NCI-H1694 treated with DMSO at 0.1 percent for 48 hours (cell line): ENCODE measurements at regions not wholly inside any gene's neighbourhood (a gene's known extent, or its start where the extent isn't known, plus 50 kb on each side); places are given as distances from the start of the nearest gene placed in this dataset.
"Not testable (repeated sequence)": the region's sequence is repeated elsewhere in the genome, so short reads cannot be mapped to it uniquely, and the experiment has no call there.

Source experiments
- DNase-seq: peaks from one replicate; lab custom pipeline; 2025; lab: John Stamatoyannopoulos, UW

DNA sequence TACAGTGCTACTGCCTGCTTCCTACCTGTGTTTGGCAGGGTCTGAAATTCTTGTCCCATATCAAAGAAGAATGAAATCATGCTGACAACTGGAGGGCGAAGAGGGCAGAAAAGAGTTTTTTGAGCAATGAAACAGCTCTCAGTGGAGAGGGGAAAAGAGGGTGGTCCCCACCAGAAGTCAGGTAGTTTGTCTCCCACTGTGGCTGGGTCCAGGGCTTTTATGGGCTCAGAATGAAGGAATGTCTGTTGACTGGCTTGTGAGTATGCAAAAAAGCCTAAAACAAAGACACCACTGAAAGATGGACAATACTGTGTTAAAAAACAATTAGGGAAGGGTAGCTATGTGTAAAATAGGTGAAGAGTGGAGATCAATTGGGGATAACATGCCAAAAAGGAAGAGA is 115.0 kb downstream of the ADAM29 start:
- DNase-seq, result no peak

DNA sequence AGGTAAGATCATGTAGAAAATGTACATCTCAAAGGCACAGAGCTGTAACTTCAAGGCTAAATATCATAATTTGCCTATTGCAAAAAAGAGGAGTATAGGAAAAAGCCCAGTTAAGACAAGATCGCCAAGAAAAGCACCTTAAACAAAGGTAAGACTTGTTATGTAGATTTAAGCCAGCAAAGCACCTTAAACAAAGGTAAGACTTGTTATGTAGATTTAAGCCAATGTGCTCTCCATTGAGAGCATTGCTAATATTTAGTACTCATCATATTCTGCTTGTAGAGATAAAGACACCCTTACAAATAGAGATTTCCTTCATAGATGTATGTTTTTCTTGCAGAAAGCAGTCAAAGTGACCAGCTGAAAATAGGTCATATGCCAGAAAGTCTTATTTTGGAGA is 115.8 kb downstream of the ADAM29 start:
- no peak for DNase-seq

DNA sequence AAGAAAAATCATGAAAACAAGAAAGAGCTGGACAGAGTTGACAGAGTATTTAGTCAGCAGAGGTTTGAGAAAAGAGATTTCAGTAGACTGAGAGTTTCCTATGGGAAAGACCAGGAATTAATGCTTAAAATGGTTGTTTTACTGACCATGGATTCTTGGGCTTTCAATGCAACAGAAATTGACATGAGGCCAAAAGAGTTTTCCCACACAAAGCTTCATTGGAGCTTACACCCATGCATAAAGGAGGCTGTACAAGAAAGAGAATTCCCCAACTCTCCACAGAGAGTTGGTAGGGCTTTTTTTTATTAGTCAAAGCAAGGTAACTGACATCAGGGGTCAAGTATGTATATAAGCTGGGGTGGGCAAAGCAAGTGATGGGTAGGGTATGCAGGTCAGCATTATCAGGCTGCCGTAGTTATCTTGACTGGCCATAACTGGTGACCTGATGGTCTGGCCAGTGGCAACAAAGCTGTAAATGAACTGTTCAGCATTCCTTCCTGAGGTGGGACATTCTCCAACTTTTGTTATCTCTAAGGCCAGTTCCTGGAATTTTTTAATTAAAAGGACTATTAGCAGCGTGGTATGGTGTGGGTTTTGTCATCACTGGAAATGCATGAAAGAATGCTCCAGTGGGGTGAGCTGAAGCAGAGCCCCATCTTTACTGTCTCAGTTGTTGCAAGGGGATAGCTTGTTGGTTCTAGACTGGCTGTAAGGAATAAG is 117.0 kb downstream of the ADAM29 start:
- no peak for DNase-seq

- no peak for DNase-seq
Observed at GRCh38 chr4:175035905-175036304, 117.7 kb downstream of the ADAM29 start.

- no peak for DNase-seq
Observed at GRCh38 chr4:175048111-175048784, 130.1 kb downstream of the ADAM29 start.

- no peak for DNase-seq
Observed at GRCh38 chr4:175048906-175049305, 130.7 kb downstream of the ADAM29 start.

GRCh38 chr4:175051974-175052373 is 133.8 kb downstream of the ADAM29 start:
- DNase-seq, result no peak

DNA sequence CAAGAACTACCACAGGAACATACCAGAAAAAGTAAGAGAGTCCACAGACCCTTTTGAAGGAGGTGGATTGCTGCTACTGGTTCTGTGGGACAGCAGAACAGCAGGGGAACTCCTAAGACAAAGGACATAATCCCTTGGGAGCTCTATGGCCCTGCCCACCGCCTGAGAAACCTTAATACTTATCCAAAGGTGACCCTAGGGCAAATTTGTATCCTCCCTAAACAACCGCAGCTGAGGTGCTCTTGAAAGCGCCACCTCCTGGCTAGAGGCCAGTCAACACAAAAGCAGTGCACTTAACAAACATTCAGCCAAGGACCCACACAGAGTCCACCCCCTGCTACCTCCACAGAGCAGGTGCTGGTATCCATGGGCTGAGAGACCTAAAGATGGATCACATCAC is 136.8 kb downstream of the ADAM29 start:
- DNase-seq, result no peak

DNA sequence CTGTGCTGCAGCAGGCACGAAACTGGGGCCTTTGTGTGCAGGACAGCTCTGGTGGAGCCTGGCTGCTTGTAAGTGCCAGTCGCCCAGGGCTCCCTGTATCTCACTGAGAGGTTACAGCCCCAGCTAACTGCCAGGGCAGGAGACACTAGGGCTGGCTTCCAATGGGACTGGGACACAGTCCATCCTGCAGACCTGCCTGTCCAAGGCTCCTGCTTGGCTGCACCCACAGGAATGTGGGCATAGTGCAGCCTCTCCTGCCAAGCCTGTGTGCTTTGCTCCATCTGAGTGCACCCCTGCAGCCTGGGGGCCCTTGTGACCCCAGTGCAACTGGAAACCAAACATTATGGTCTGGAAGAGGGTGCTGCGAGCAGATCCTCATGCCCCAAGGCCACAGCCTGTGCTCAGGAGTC is 144.0 kb downstream of the ADAM29 start:
- DNase-seq, result no peak

- no peak for DNase-seq
Observed at GRCh38 chr4:175065228-175065627, 147.1 kb downstream of the ADAM29 start.

DNA sequence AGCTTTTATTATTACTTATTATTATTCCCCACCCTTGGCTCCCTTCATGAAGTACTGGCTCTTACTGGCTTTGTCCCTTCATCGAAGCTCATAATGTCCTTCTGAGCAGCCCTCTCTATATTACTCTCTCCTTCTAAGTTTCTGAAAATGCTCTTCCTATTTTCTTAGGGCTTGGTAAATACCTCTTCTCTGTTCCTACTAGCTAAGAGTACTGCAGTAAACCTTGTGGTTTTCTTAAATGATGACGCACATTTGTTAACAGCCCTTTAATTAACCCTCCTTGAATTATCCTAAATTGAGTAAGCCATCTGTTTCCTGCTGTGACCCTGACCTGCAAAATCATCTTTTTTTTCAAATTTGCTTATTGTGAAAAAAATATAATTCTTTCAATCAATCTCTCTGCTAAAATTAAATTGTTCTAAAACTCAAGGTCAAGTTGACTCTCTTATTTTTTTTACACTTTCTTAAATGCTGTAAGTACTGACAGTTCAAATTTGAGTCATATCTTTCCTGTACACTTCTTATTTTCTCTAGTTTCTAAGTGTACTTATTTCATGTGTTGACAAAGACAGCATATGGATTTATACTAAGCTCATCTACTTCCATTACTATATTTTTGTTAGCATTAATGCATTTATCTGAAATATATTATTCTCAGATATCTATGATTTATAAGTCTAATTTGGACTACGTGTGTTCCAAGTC is 148.9 kb downstream of the ADAM29 start:
- DNase-seq, result no peak

DNA sequence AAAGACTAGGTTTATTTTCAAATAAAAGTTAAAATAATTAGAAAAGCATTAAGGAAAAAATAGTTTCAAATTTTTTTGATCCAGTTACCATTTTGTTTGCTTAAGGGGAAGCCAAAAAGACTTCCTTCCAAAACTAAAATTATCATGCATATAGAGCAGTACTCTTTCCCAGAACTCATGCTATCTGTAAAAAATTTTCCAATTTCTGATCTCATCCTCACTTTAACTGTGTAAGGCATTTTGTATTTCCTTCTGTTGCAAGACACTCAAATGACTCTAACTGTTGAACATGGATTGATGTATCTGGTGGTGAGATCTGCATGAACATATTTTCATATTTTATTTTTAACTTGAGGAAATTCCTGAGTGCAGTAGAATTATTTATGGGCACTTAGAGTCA is 150.1 kb downstream of the ADAM29 start:
- DNase-seq, result no peak

DNA sequence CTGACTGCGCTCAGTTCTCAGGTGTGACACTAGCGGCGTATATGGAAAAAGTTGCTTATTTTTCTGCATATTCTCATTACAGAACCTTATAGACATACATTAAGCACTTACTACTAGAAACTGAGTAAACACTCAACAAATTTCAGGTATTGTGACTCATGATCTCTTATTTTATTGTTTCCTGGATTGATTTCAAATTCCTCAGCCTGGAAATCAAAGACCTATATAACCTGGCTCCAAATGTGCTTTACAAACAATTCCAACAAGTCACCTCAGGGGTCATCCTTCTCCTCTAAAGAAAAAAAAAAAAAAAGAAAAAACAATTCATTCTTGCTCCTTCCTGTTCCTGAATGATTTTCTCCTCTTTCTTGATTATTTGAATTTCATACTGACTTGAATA is 152.3 kb downstream of the ADAM29 start:
- DNase-seq, result no peak

DNA sequence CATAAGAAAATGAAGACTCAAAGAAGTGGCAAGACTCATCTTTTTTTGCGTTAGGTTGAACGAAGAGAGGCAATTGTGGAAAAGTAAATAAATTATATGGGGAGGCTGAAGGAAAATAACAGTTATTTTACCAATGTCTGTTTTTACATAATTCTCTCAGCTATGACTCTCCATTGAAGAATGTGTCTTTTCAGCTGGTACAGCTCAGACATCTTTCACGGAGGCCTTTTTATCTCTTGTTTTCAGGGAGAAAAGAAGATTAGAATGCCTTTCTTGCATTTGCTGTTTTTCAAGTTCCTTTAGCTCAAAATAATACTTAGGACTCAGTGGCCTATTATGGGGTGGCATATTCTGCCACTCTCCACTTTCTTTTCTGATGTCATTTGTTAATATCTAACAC is 153.0 kb downstream of the ADAM29 start:
- DNase-seq, result no peak

DNA sequence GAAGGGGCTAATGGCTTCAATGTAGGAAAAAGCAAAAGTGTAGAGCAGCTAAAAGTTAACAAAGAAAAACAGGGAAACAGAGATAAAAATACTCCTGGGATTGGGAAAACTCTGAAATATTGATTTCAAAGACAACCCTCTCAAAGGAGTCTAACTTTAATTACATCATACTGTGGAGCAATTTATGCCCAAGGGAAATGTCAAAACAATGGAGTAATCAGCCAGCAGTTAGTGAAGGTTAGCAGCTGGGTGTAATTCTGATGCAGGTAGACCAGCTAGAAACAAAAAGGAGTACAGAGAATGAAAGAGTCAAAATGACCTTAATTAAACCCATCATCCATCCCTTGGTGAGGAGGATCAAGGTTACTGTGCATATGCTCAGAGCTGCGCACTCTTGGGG is 169.0 kb downstream of the ADAM29 start:
- no peak for DNase-seq

DNA sequence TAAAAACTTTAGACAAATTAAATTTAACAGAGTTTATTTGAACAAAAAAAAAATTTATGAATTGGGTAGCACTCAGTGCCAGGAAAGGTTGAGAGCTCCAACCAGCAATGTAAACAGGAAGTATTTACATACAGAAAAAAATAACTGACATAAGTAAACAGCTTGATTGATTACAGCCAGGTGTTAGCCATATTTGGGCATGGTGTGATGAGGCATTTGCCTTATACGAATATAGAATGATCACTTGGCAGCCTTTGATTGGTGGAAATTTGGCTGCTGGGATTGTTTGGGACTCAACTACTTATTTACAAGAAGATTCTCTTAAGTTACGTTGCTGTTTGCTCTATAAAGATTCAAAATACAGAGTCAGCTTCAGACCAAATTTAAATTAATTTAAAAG is 172.0 kb downstream of the ADAM29 start:
- no peak for DNase-seq

GRCh38 chr4:175091649-175092048 is 173.5 kb downstream of the ADAM29 start:
- no peak for DNase-seq

DNA sequence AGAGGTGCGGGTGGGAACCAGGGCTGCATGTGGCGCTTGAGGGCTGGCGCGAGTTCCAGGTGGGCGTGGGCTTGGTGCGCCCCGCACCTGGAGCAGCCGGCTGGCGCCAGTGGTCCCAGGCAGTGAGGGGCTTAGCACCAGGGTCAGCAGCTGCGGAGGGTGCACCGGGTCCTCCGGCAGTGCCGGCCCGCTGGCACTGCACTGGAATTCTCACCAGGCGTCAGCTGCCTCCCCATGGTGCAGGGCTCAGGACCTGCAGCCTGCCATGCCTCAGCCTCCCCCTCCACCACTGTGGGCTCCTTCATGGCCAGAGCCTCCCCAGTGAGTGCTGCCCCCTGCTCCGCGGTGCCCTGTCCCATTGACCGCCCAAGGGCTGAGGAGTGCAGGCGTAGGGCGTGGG is 174.0 kb downstream of the ADAM29 start:
- DNase-seq, result no peak

- DNase-seq, result not testable (repeated sequence)
Observed at GRCh38 chr4:175093055-175093454, 174.9 kb downstream of the ADAM29 start.

DNA sequence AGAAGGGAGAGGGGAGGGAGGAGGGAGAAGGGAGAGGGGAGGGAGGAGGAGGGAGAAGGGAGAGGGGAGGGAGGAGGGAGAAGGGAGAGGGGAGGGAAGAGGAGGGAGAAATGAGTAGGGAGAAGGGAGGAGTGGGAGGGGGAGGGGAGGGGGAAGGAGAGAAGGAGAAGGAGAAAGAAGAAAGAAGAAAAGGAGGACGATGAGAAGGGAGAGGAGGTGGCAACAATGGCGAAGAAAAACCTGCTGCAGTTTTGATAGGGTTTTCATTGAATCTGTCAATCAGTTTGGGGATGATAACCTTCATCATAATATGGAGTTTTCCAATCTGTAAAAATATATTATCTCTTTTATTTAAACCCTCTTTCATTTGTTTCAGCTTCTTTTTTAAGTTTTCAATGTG is 185.2 kb downstream of the ADAM29 start:
- no peak for DNase-seq

DNA sequence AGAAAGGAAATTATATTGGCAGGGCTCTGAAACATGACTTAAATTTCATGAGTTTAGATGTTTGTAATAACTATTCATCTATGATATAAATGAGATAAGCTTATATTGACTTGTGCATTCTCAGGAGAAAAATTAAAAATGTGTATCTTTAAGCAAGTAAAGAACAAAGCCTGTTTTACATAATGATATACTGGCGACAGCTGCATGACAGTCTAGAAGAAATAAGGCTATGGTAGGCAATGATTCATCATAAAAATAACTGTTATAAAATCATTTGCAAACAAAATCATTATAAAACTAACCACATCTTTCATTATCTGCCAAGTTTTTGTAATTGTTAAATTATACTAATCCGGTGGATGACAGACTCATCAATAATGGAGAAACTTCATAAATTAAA is 188.1 kb downstream of the ADAM29 start:
- no peak for DNase-seq

- no peak for DNase-seq
Observed at GRCh38 chr4:175109933-175110332, 191.8 kb downstream of the ADAM29 start.

DNA sequence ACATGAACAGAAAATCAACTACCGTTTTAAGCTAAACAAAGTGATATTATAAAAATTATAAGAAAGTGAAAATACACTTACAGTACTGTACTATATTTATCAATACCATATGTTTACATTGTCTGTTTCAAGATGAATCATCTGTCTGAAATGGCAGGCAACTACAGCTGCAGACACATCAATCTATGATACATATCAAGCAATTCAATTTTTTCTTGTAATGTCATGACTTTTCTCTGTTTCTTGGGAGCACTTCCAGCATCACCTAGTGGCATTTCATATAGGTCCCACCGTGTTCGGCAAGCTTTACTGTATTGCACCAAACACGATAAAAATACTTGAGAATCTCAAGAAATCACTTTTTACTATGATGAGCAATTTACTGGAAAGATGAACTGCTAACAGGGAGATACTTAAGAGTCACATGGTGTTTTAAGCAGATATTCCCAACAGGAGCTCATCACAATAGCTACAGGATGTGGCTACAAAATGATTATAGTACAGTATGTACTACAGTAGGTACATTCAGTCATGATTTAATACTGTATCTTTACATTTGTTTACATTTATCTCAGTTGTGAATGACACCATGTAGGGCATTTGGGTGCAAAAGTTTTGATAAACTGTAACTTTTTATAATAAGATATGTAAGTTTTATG is 207.4 kb downstream of the ADAM29 start:
- no peak for DNase-seq
